Lower lobe of right lung (tissue), 2 donors: ENCODE measurements at regions not wholly inside any gene's neighbourhood (a gene's known extent, or its start where the extent isn't known, plus 50 kb on each side); places are given as distances from the start of the nearest gene placed in this dataset.

ENCODE experiments used
- ATAC-seq, 2 donors: fragments of 200-7000 bp; cut with Tn5 transposase; one replicate each; pipeline ENCODE4 v1.9.1; 2020 to 2022; ENCODE audit warnings: mild to moderate bottlenecking in 2 of 2, moderate library complexity in 2 of 2
- DNase-seq: peaks from one replicate; pipeline ENCODE4 v3.0.0-alpha.2; 2020
- H3K27ac ChIP-seq: fragments of 200-600 bp; one replicate; pipeline ENCODE4 v1.8.0; 2022
- H3K27me3 ChIP-seq: fragments of 200-600 bp; one replicate; pipeline ENCODE4 v1.8.0; 2022; ENCODE audit warnings: low read depth
- H3K36me3 ChIP-seq: fragments of 200-600 bp; one replicate; pipeline ENCODE4 v1.8.0; 2022; ENCODE audit warnings: mild to moderate bottlenecking
- H3K4me1 ChIP-seq: fragments of 200-600 bp; one replicate; pipeline ENCODE4 v1.8.0; 2022
- H3K4me3 ChIP-seq: fragments of 200-600 bp; one replicate; pipeline ENCODE4 v1.8.0; 2022; ENCODE audit warnings: mild to moderate bottlenecking
- H3K9me3 ChIP-seq: fragments of 200-600 bp; one replicate; pipeline ENCODE4 v1.8.0; 2022
- intact Hi-C: fragments of 100-400 bp; cut with DNase I; formaldehyde crosslinking; loops from one replicate; pipeline ENCODE4 v1.11.0; 2022
- TF ChIP-seq, protein P1 (sequence below): fragments of 200-600 bp; IDR thresholded peaks from one replicate; pipeline ENCODE4 v1.8.0; 2022; ENCODE audit warnings: antibody characterized with exemption, mild to moderate bottlenecking
- donor health status: DM: no; HTN: yes; CAD: no; lungs with severe emphysema.

DNA sequence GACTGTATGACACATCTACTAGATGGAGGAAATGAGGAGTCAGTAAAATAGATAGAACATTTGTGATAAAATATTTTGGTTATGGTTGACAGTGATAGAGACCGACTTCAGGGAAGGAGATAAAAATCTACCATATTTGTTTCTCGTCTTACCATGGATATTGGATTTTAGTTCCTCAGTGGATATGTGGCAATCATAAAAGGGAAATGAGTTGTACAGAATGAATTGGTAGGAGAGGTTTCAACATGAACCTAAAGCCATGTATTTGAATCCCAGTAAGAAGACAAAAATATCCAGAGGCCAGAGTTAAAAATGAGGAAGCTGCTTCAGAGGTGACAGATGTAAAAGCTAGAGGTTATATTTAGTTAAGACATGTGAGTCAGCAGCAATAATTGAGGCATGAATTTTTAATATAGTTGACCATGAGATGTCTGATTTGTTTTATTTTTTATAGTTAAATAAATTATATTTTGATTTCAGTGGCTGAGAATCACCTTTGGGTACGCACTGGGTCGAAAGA lies 480.4 kb upstream of the TUSC1 start:
- intact Hi-C loops: no loop called here
- H3K27me3 ChIP-seq: no peaks in the 10 kb centered on the region
- H3K27ac ChIP-seq: no peak overlapping the region
- H3K4me3 ChIP-seq: no peak overlapping the region
- DNase-seq (no peak), ATAC-seq (no peak)
- no peaks in the 10 kb centered on the region for H3K4me1 ChIP-seq
- no peaks in the 10 kb centered on the region for H3K36me3 ChIP-seq
- TF ChIP-seq, protein P1, sequence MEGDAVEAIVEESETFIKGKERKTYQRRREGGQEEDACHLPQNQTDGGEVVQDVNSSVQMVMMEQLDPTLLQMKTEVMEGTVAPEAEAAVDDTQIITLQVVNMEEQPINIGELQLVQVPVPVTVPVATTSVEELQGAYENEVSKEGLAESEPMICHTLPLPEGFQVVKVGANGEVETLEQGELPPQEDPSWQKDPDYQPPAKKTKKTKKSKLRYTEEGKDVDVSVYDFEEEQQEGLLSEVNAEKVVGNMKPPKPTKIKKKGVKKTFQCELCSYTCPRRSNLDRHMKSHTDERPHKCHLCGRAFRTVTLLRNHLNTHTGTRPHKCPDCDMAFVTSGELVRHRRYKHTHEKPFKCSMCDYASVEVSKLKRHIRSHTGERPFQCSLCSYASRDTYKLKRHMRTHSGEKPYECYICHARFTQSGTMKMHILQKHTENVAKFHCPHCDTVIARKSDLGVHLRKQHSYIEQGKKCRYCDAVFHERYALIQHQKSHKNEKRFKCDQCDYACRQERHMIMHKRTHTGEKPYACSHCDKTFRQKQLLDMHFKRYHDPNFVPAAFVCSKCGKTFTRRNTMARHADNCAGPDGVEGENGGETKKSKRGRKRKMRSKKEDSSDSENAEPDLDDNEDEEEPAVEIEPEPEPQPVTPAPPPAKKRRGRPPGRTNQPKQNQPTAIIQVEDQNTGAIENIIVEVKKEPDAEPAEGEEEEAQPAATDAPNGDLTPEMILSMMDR: no peak
- H3K9me3 ChIP-seq: no peaks in the 10 kb centered on the region

DNA sequence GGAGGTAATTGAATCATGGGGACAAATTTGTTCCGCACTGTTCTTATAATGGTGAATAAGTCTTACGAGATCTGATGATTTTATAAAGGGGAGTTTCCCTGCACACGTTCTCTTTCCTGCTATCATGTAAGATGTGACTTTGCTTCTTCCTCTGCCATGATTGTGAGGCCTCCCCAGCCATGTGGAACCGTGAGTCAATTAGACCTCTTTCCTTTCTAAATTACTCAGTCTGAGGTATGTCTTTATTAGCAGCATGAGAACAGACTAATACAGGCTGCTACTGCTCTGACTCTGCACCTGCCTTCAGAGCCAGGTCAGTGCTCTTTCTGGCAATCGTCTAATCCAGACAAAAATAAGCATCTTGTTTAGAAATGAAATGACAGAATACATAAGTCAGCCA lies 479.2 kb upstream of the TUSC1 start:
- H3K4me1 ChIP-seq: no peaks in the 10 kb centered on the region
- H3K36me3 ChIP-seq: no peaks in the 10 kb centered on the region
- H3K27ac ChIP-seq: no peak overlapping the region
- H3K9me3 ChIP-seq: no peaks in the 10 kb centered on the region
- DNase-seq: no peak
- intact Hi-C loops: no loop called here
- TF ChIP-seq, protein P1: no peak
- H3K27me3 ChIP-seq: no peaks in the 10 kb centered on the region
- no peak overlapping the region for H3K4me3 ChIP-seq
- no peak for ATAC-seq

DNA sequence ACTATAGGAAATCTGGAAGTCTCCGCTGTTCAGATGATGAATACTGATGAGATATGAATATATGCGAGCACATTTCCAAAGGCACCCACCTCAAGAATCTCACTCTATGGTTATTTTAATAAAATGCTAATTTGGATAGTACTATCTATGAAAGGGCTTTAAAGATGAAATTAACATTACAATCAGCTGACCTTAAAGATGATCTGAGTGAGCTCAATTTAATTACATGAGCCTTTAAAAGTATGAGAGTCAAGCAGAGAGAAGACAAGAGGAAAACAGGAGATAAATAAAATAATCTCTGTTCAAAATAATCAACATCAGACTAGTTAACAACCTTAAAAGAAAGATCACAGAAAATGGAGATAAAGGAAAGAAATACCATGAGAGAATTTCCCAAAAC lies 474.1 kb upstream of the TUSC1 start:
- intact Hi-C loops: no loop called here
- DNase-seq (no peak), ATAC-seq (no peak)
- TF ChIP-seq, protein P1: no peak
- H3K27ac ChIP-seq: no peak overlapping the region
- H3K27me3 ChIP-seq: no peaks in the 10 kb centered on the region
- H3K36me3 ChIP-seq: no peaks in the 10 kb centered on the region
- H3K9me3 ChIP-seq: no peaks in the 10 kb centered on the region
- no peaks in the 10 kb centered on the region for H3K4me1 ChIP-seq
- H3K4me3 ChIP-seq: no peak overlapping the region

DNA sequence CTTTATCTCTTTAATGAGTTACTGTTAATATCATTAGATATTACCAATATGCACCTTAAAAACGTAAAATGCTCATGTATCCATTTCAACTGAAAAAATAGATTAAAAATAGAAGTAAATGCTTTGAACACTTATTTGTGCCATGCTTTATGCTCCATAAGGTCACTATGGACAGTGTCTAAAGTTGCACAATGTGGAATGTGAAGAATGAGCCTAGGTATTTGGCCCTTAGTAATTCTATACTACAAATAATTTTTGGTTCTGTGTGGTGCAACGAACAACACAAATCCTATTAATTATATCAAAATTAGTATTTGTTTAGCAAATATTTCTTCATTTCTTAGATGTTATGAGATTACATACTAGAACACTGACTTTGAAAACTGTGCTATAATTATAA lies 469.9 kb upstream of the TUSC1 start:
- Histone ChIP-seq H3K27me3 (no peaks in the 10 kb centered on the region), H3K4me3 (no peak overlapping the region), H3K36me3 (no peaks in the 10 kb centered on the region), H3K27ac (no peak overlapping the region), H3K4me1 (no peaks in the 10 kb centered on the region), H3K9me3 (no peaks in the 10 kb centered on the region)
- ATAC-seq (no peak), DNase-seq (no peak)
- intact Hi-C loops: no loop called here
- TF ChIP-seq, protein P1: no peak

DNA sequence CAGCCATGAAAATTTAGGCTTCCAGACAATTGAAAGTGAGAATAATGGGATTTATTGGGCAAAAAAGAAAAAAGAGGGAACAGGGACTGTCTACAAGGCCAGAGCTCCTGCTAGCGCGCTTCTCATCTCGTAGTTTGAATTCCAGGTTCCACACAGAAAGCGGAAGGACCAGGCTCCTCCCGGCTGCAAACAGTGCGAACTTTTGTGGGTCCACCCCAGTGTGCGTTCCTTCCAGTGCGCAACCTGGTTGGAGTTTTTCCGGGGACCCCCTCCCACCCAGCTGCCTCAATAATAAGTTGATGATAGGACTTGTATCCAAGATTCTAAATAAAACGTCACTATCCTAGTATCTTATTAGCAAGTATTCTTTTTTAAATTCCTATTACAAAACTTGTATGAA lies 467.7 kb upstream of the TUSC1 start:
- TF ChIP-seq, protein P1: no peak
- Histone ChIP-seq H3K4me1 (no peaks in the 10 kb centered on the region), H3K27me3 (no peaks in the 10 kb centered on the region), H3K9me3 (no peaks in the 10 kb centered on the region), H3K36me3 (no peaks in the 10 kb centered on the region), H3K27ac (no peak overlapping the region), H3K4me3 (no peak overlapping the region)
- no peak for DNase-seq
- ATAC-seq: no peak
- intact Hi-C loops: no loop called here

DNA sequence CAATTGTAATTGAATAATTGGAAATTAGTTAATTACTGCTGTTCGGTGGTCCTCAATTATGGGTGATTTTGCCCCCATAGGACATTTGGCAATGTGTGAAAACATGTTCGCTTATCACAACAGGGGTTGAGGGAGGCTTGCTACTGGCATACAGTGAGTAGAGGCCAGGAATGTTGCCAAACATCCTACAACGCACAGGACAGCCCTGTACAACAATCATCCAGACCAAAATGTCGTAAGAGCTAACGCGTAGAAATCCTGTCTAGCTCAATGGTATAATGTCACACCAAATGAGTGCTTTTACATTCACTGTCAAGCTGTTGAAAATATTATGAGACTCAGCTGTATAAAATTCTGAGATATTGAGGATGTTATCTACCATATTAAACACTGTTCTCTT lies 464.4 kb upstream of the TUSC1 start:
- TF ChIP-seq, protein P1: no peak
- H3K4me3 ChIP-seq: no peak overlapping the region
- no peaks in the 10 kb centered on the region for H3K9me3 ChIP-seq
- no peak for DNase-seq
- H3K27ac ChIP-seq: no peak overlapping the region
- no peaks in the 10 kb centered on the region for H3K27me3 ChIP-seq
- intact Hi-C loops: no loop called here
- H3K4me1 ChIP-seq: no peaks in the 10 kb centered on the region
- H3K36me3 ChIP-seq: no peaks in the 10 kb centered on the region
- no peak for ATAC-seq
